WTC11 (cell line): ENCODE measurements at regions not wholly inside any gene's neighbourhood (a gene's known extent, or its start where the extent isn't known, plus 50 kb on each side); places are given as distances from the start of the nearest gene placed in this dataset.

Source experiments
- ATAC-seq: fragments of 200-7000 bp; cut with Tn5 transposase; 2 replicates; pipeline ENCODE4 v1.10.0; 2021; ENCODE audit warnings: mild to moderate bottlenecking, moderate library complexity
- CTCF ChIA-PET: fragments of 300-600 bp; sonication (Branson Sonifier 250); formaldehyde crosslinking; loops from one replicate; lab custom pipeline; 2021; ENCODE audit warnings: antibody characterized with exemption; lab: Charles Lee
- POLR2A ChIA-PET: fragments of 350-600 bp; sonication (Branson Sonifier 250); formaldehyde crosslinking; loops from one replicate; lab custom pipeline; 2021; ENCODE audit warnings: antibody characterized with exemption; lab: Charles Lee
- DNase-seq: peaks from one replicate; pipeline ENCODE4 v3.0.0; 2021; ENCODE audit warnings: low spot score
- H3K27ac Mint-ChIP-seq: 2 replicates; pipeline ENCODE4 v1.8.0; 2021; ENCODE audit warnings: mixed read lengths
- H3K27me3 Mint-ChIP-seq: 2 replicates; pipeline ENCODE4 v1.8.0; 2021; ENCODE audit warnings: low read depth, mild to moderate bottlenecking, moderate library complexity, mixed read lengths
- H3K36me3 Mint-ChIP-seq: 2 replicates; pipeline ENCODE4 v1.8.0; 2021; ENCODE audit warnings: mixed read lengths
- H3K4me1 Mint-ChIP-seq: 2 replicates; pipeline ENCODE4 v1.8.0; 2022; ENCODE audit warnings: mixed read lengths
- H3K4me3 Mint-ChIP-seq: 2 replicates; pipeline ENCODE4 v1.8.0; 2021; ENCODE audit warnings: mild to moderate bottlenecking, moderate library complexity, mixed read lengths
- H3K9me3 Mint-ChIP-seq: 2 replicates; pipeline ENCODE4 v1.8.0; 2021; ENCODE audit warnings: mixed read lengths
- ARID4B ChIP-seq: sonication (generic); formaldehyde crosslinking; IDR thresholded peaks from 2 replicates; pipeline ENCODE4 v1.8.0; 2023; ENCODE audit warnings: missing genetic modification reagents, mild to moderate bottlenecking, borderline replicate concordance
- ATF2 ChIP-seq: sonication (generic); formaldehyde crosslinking; IDR thresholded peaks from 2 replicates; pipeline ENCODE4 v1.8.1; 2022; ENCODE audit warnings: low read depth, missing genetic modification reagents, borderline replicate concordance
- CBFB ChIP-seq: sonication (generic); formaldehyde crosslinking; IDR thresholded peaks from 2 replicates; pipeline ENCODE4 v1.8.1; 2022; ENCODE audit warnings: mild to moderate bottlenecking, low read depth, missing genetic modification reagents
- CREM ChIP-seq: sonication (generic); formaldehyde crosslinking; IDR thresholded peaks from 2 replicates; pipeline ENCODE4 v1.8.1; 2022; ENCODE audit warnings: mild to moderate bottlenecking, missing genetic modification reagents, moderate library complexity
- ELF4 ChIP-seq: sonication (generic); formaldehyde crosslinking; IDR thresholded peaks from 2 replicates; pipeline ENCODE4 v1.8.1; 2022; ENCODE audit warnings: low read depth, mild to moderate bottlenecking, moderate library complexity, missing genetic modification reagents
- FOXK1 ChIP-seq: sonication (generic); formaldehyde crosslinking; IDR thresholded peaks from 2 replicates; pipeline ENCODE4 v1.8.0; 2022; ENCODE audit warnings: mild to moderate bottlenecking, moderate library complexity, missing genetic modification reagents
- GRHL2 ChIP-seq: fragments of 250-450 bp; sonication (Bioruptor Pico); IDR thresholded peaks from 2 replicates; pipeline ENCODE4 v1.8.0; 2022; ENCODE audit warnings: mild to moderate bottlenecking, moderate library complexity; ENCODE audit not compliant: insufficient replicate concordance, severe bottlenecking
- JAZF1 ChIP-seq: fragments of 250-450 bp; sonication (Bioruptor Pico); IDR thresholded peaks from 2 replicates; pipeline ENCODE4 v1.9.0; 2021; ENCODE audit warnings: moderate library complexity, mild to moderate bottlenecking, inconsistent platforms
- JUN ChIP-seq: sonication (generic); formaldehyde crosslinking; IDR thresholded peaks from 2 replicates; pipeline ENCODE4 v1.8.0; 2023; ENCODE audit warnings: mild to moderate bottlenecking, missing genetic modification reagents
- MAX ChIP-seq: sonication (generic); formaldehyde crosslinking; IDR thresholded peaks from 2 replicates; pipeline ENCODE4 v1.8.0; 2022; ENCODE audit warnings: mild to moderate bottlenecking, missing genetic modification reagents
- MYBL2 ChIP-seq: sonication (generic); formaldehyde crosslinking; IDR thresholded peaks from 2 replicates; pipeline ENCODE4 v1.8.1; 2023; ENCODE audit warnings: mild to moderate bottlenecking, moderate library complexity, missing genetic modification reagents
- NR3C1 ChIP-seq: sonication (generic); formaldehyde crosslinking; conservative IDR thresholded peaks from 2 replicates; pipeline ENCODE4 v1.8.1; 2023; ENCODE audit warnings: low read depth, mild to moderate bottlenecking, missing genetic modification reagents
- PRDM15 ChIP-seq: sonication (generic); formaldehyde crosslinking; IDR thresholded peaks from 2 replicates; pipeline ENCODE4 v1.8.0; 2022; ENCODE audit warnings: missing genetic modification reagents
- PREB ChIP-seq: sonication (generic); formaldehyde crosslinking; IDR thresholded peaks from 2 replicates; pipeline ENCODE4 v1.8.1; 2022; ENCODE audit warnings: mild to moderate bottlenecking, missing genetic modification reagents, moderate library complexity, borderline replicate concordance
- SP1 ChIP-seq: sonication (generic); formaldehyde crosslinking; conservative IDR thresholded peaks from 2 replicates; pipeline ENCODE4 v1.8.1; 2022; ENCODE audit warnings: missing genetic modification reagents
- TEAD1 ChIP-seq: sonication (generic); formaldehyde crosslinking; IDR thresholded peaks from 2 replicates; pipeline ENCODE4 v1.8.0; 2022; ENCODE audit warnings: mild to moderate bottlenecking, missing genetic modification reagents
- USF2 ChIP-seq: sonication (generic); formaldehyde crosslinking; IDR thresholded peaks from 2 replicates; pipeline ENCODE4 v1.8.1; 2023; ENCODE audit warnings: mild to moderate bottlenecking, missing genetic modification reagents, moderate library complexity
- ZNF263 ChIP-seq: sonication (generic); formaldehyde crosslinking; IDR thresholded peaks from 2 replicates; pipeline ENCODE4 v1.8.1; 2022; ENCODE audit warnings: low read depth, mild to moderate bottlenecking, moderate library complexity, missing genetic modification reagents
- ZNF512 ChIP-seq: sonication (generic); formaldehyde crosslinking; IDR thresholded peaks from 2 replicates; pipeline ENCODE4 v1.8.1; 2022; ENCODE audit warnings: missing genetic modification reagents, borderline replicate concordance

- Mint-ChIP-seq H3K36me3 (no peaks in the 10 kb centered on the region), H3K4me1 (no peaks in the 10 kb centered on the region)
- no peak for ATAC-seq
- TF ChIP-seq ARID4B (CRISPR knock-in tag) (no peak), PRDM15 (no peak), MYBL2 (CRISPR knock-in tag) (no peak), JAZF1 (CRISPR knock-in tag) (no peak), CBFB (CRISPR knock-in tag) (no peak), JUN (CRISPR knock-in tag) (no peak), MAX (CRISPR knock-in tag) (no peak), ZNF263 (CRISPR knock-in tag) (no peak), SP1 (CRISPR knock-in tag) (no peak), USF2 (CRISPR knock-in tag) (no peak), FOXK1 (CRISPR knock-in tag) (no peak), CREM (CRISPR knock-in tag) (no peak), ZNF512 (CRISPR knock-in tag) (no peak), ELF4 (CRISPR knock-in tag) (no peak), ATF2 (CRISPR knock-in tag) (no peak), GRHL2 (CRISPR knock-in tag) (no peak), NR3C1 (CRISPR knock-in tag) (no peak), TEAD1 (no peak), PREB (no peak)
- TF ChIP-seq, all 79 proteins: peak for 0
- DNase-seq: no peak
- Mint-ChIP-seq H3K27ac (no peak overlapping the region), H3K4me3 (no peak overlapping the region), H3K27me3 (peaks cover 9% of the 10 kb centered on the region), H3K9me3 (no peaks in the 10 kb centered on the region)
- ChIA-PET POLR2A (no interaction called here), CTCF (no interaction called here)
Measured at GRCh38 chr11:115845872-115846271, 341.7 kb upstream of the CADM1 start.
